OCI-LY3 (cell line): ENCODE measurements at regions not wholly inside any gene's neighbourhood (a gene's known extent, or its start where the extent isn't known, plus 50 kb on each side); places are given as distances from the start of the nearest gene placed in this dataset.
A peak's percentile ranks its signal among the peaks of the same experiment; 100 is the strongest.

Experiments
- H2AFZ ChIP-seq: fragments of 200-600, 300-600 bp; shearing (Covaris generic); 2 replicates; pipeline ENCODE4 v1.6.0; 2014; ENCODE audit warnings: antibody characterized with exemption, low read depth, low read length
- H3K27ac ChIP-seq: fragments of 200-600, 300-600 bp; sonication (generic); 2 replicates; pipeline ENCODE4 v1.5.1; 2014; ENCODE audit warnings: mild to moderate bottlenecking, low read length, moderate library complexity, mixed read lengths
- H3K27me3 ChIP-seq: fragments of 200-600, 300-600 bp; sonication (generic); 2 replicates; pipeline ENCODE4 v1.6.1; 2014; ENCODE audit warnings: low read depth, low read length, mixed read lengths
- H3K36me3 ChIP-seq: fragments of 200-600, 300-600 bp; sonication (generic); replicated peaks from 2 replicates; pipeline ENCODE3; 2014; ENCODE audit warnings: low read depth, low read length, mixed read lengths
- H3K4me1 ChIP-seq: fragments of 300-600, 200-600 bp; sonication (generic); 2 replicates; pipeline ENCODE4 v1.6.1; 2014; ENCODE audit warnings: low read length, mixed read lengths
- H3K4me2 ChIP-seq: fragments of 200-600, 300-600 bp; sonication (generic); 2 replicates; pipeline ENCODE4 v1.6.1; 2014; ENCODE audit warnings: low read length, mixed read lengths
- H3K4me3 ChIP-seq: fragments of 300-600, 200-600 bp; sonication (generic); 2 replicates; pipeline ENCODE4 v1.5.1; 2014; ENCODE audit warnings: antibody characterized with exemption, mild to moderate bottlenecking, low read length, moderate library complexity
- H3K79me2 ChIP-seq: fragments of 300-600, 200-600 bp; shearing (Covaris generic); 2 replicates; pipeline ENCODE4 v1.6.1; 2014; ENCODE audit warnings: mild to moderate bottlenecking, low read length, mixed read lengths
- H3K9ac ChIP-seq: fragments of 300-600, 200-600 bp; shearing (Covaris generic); 2 replicates; pipeline ENCODE4 v1.6.0; 2014; ENCODE audit warnings: mild to moderate bottlenecking, low read length, moderate library complexity
- H3K9me3 ChIP-seq: fragments of 200-600, 300-600 bp; shearing (Covaris generic); 2 replicates; pipeline ENCODE4 v1.6.1; 2014; ENCODE audit warnings: low read length, mixed read lengths; ENCODE audit not compliant: insufficient read depth
- H4K20me1 ChIP-seq: fragments of 200-600, 300-600 bp; sonication (generic); 2 replicates; pipeline ENCODE4 v1.6.1; 2016; ENCODE audit warnings: low read length, mixed read lengths; ENCODE audit not compliant: insufficient read depth
- CTCF ChIP-seq: fragments of 200-600, 300-600 bp; sonication (generic); IDR thresholded peaks from 2 replicates; pipeline ENCODE4 v1.5.1; 2014; ENCODE audit warnings: antibody characterized with exemption, low read length, low read depth
- EZH2phosphoT487 ChIP-seq: fragments of 200-600 bp; shearing (Covaris generic); IDR thresholded peaks from 2 replicates; pipeline ENCODE4 v1.6.1; 2018; ENCODE audit warnings: antibody characterized with exemption, mixed run types, low read depth

DNA sequence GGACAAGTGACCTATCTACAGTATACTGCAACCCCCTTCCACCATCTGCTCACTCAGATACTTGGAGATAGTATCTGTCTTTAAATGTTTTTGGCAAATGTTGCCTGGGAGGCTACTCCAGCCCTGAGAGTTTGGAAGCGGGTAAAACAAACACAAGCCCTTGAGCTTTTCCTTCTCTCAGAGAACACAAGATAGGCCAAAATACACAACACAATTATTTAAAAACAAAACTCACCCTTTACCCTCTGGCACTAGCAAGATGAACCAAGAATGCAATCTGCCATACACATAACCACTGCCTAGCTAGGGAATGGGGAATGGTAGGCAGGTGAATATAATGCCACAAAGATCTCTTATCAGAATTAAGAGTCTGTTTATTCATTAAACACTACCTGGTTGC, 324.7 kb upstream of the FAM47C start:
- Histone ChIP-seq H3K9me3 (no peaks in the 10 kb centered on the region), H3K9ac (no peak overlapping the region), H3K4me3 (no peak overlapping the region), H2AFZ (no peak overlapping the region), H3K4me2 (no peak overlapping the region), H3K36me3 (no peaks in the 10 kb centered on the region), H3K27me3 (no peaks in the 10 kb centered on the region), H3K79me2 (no peaks in the 10 kb centered on the region), H4K20me1 (no peaks in the 10 kb centered on the region), H3K27ac (no peak overlapping the region), H3K4me1 (peaks cover 12% of the 10 kb centered on the region)
- no peak for TF ChIP-seq EZH2phosphoT487
- TF ChIP-seq CTCF = no peak

DNA sequence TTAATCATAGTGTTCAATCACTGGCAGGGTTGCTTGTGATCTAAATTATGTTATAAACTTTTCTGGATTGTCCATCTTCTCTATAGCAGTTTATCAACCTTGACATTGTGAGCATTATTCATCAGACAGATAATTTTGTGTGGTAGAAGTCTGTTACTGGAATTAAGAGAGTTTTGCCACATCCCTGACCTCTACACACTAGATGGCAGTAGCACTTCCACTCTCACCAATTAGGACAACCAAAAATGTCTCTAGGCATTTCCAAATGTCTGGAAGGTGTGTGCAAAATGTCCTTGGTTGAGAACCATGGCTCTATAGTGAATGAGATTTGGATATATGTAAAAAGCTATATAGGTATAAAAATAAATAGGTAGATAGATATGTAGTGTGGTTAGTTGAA, 324.1 kb upstream of the FAM47C start:
- TF ChIP-seq CTCF (peak; percentile 51), EZH2phosphoT487 (no peak)
- no peaks in the 10 kb centered on the region for H3K9me3 ChIP-seq
- H3K4me2 ChIP-seq = no peak overlapping the region
- H3K9ac ChIP-seq = no peak overlapping the region
- H3K4me1 ChIP-seq = peaks cover 12% of the 10 kb centered on the region
- H3K27ac ChIP-seq = no peak overlapping the region
- H3K27me3 ChIP-seq = no peaks in the 10 kb centered on the region
- H4K20me1 ChIP-seq = no peaks in the 10 kb centered on the region
- no peaks in the 10 kb centered on the region for H3K36me3 ChIP-seq
- no peak overlapping the region for H3K4me3 ChIP-seq
- no peak overlapping the region for H2AFZ ChIP-seq
- no peaks in the 10 kb centered on the region for H3K79me2 ChIP-seq

DNA sequence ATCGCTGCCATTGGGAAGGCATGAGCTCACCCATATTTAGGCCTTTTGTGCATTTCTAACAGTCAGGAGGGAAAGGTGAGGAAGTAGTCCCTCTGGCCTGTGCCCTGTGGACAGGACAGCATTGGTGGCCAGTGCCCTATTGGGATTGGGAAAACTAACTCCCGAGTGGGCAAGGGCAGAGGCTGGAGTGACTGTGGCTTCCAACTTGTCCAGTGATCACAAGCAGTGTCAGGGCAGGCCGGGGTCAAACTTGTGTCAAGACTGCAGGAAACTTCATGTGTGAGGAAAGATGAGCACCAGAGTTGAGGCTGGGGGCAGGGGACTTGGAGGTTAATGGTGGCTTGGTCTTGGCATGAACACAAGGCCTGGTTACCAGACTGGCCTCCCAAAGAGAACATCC, 286.2 kb upstream of the FAM47C start:
- TF ChIP-seq CTCF (no peak), EZH2phosphoT487 (no peak)
- Histone ChIP-seq H2AFZ (no peak overlapping the region), H3K36me3 (no peaks in the 10 kb centered on the region), H3K9me3 (no peaks in the 10 kb centered on the region), H4K20me1 (no peaks in the 10 kb centered on the region), H3K4me1 (no peaks in the 10 kb centered on the region), H3K27me3 (no peaks in the 10 kb centered on the region), H3K27ac (no peak overlapping the region), H3K79me2 (no peaks in the 10 kb centered on the region), H3K9ac (no peak overlapping the region), H3K4me3 (no peak overlapping the region), H3K4me2 (no peak overlapping the region)

GRCh38 chrX:36753602-36754001, 254.6 kb upstream of the FAM47C start:
- Histone ChIP-seq H3K9me3 (no peaks in the 10 kb centered on the region), H3K27ac (no peak overlapping the region)

More at GRCh38 chrX:36753602-36754001, 254.6 kb upstream of the FAM47C start:
- TF ChIP-seq EZH2phosphoT487 (no peak), CTCF (no peak)
- Histone ChIP-seq H4K20me1 (no peaks in the 10 kb centered on the region), H3K79me2 (no peaks in the 10 kb centered on the region), H3K4me1 (no peaks in the 10 kb centered on the region), H3K36me3 (no peaks in the 10 kb centered on the region), H3K4me3 (no peak overlapping the region), H3K4me2 (no peak overlapping the region), H2AFZ (no peak overlapping the region), H3K9ac (no peak overlapping the region), H3K27me3 (no peaks in the 10 kb centered on the region)
